PC-3 (cell line): ENCODE measurements at regions not wholly inside any gene's neighbourhood (a gene's known extent, or its start where the extent isn't known, plus 50 kb on each side); places are given as distances from the start of the nearest gene placed in this dataset.

Experiments used
- CTCF ChIP-seq: fragments of 300-600 bp; sonication (generic); conservative IDR thresholded peaks from 2 replicates; pipeline ENCODE4 v1.5.1; 2017; ENCODE audit warnings: antibody characterized with exemption, low read depth, mild to moderate bottlenecking, low read length
- EZH2 ChIP-seq: fragments of 300-600 bp; sonication (generic); IDR thresholded peaks from one replicate; pipeline ENCODE4 v1.6.1; 2017; ENCODE audit warnings: antibody characterized with exemption, mild to moderate bottlenecking, low read length; ENCODE audit not compliant: unreplicated experiment

GRCh38 chr3:30492322-30493192 lies 113.8 kb upstream of the TGFBR2 start:
- TF ChIP-seq CTCF (no peak), EZH2 (no peak)
